GM19372 (cell line): ENCODE measurements at regions not wholly inside any gene's neighbourhood (a gene's known extent, or its start where the extent isn't known, plus 50 kb on each side); places are given as distances from the start of the nearest gene placed in this dataset.
"Not testable (repeated sequence)": the region's sequence is repeated elsewhere in the genome, so short reads cannot be mapped to it uniquely, and the experiment has no call there.

Experiments
- ATAC-seq: cut with Tn5 transposase; IDR thresholded peaks from one replicate; pipeline ENCODE4 v1.9.1; 2021; ENCODE audit warnings: mild to moderate bottlenecking, low read depth, moderate library complexity; ENCODE audit not compliant: unreplicated experiment

DNA sequence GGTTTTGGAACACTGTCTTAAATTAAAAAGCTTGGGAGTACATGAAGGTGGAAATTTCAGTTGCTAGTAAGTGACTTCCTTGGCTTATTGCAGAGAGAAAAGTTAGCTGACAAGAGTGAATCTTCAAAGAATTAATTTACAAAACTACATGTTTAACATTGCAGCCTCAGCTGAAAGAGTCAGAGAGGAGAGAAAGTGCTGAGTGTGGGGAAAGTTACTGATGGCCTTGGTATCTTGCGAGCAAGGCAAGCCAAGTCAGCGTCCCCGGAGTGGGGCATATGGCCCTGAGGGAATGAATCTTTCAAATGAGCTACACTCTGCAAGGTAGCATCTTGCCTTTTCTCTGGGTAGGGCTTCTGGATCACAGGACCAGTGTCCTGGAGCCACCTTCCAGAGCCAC, 131.3 kb downstream of the LPIN1 start:
- ATAC-seq: no peak

DNA sequence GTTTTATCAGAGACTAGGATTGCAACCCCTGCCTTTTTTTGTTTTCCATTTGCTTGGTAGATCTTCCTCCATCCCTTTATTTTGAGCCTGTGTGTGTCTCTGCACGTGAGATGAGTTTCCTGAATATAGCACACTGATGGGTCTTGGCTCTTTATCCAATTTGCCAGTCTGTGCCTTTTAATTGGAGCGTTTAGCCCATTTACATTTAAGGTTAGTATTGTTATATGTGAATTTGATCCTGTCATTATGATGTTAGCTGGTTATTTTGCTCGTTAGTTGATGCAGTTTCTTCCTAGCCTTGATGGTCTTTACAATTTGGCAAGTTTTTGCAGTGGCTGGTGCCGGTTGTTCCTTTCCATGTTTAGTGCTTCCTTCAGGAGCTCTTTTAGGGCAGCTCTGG, 138.8 kb downstream of the LPIN1 start:
- not testable (repeated sequence) for ATAC-seq

DNA sequence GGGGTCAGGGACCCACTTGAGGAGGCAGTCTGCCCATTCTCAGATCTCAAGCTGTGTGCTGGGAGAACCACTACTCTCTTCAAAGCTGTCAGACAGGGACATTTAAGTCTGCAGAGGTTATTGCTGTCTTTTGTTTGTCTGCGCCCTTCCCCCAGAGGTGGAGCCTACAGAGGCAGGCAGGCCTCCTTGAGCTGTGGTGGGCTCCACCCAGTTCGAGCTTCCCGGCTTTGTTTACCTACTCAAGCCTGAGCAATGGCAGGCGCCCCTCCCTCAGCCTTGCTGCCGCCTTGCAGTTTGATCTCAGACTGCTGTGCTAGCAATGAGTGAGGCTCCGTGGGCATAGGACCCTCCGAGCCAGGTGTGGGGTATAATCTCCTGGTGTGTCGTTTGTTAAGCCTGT, 140.5 kb downstream of the LPIN1 start:
- not testable (repeated sequence) for ATAC-seq

DNA sequence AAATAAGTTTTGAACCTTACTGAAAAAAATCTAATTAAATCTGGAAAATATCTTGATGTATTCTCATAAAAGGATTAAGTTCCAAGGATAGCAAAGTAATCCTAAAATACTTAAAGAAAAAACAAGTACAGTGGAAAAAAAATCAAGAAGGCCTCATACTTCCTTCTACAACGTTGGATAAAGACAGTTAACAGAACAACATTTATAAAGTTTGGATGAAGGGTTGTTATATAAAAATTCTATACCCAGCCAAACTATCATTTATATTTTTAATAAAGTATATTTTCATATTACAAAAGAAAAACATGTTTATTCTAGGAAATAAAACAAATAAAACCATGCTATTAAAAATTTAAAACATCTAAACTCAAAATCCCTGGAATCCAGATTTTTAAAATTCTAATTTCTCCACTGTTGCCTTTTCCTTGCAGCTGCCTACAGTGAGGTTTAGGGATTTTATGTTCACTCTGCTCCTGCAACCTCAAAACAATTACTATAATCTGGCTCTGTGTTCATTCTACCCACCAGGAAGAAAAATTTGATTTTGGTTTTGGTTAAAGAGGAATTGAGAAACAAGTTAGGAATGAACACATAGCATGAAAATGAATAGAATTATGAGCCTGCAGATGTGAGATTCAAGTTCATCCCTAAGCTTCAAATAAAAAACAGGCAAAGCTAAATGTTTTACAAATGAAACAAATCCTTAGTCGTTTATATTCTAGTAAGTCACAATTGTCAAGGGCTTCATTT, 142.8 kb downstream of the LPIN1 start:
- no peak for ATAC-seq

DNA sequence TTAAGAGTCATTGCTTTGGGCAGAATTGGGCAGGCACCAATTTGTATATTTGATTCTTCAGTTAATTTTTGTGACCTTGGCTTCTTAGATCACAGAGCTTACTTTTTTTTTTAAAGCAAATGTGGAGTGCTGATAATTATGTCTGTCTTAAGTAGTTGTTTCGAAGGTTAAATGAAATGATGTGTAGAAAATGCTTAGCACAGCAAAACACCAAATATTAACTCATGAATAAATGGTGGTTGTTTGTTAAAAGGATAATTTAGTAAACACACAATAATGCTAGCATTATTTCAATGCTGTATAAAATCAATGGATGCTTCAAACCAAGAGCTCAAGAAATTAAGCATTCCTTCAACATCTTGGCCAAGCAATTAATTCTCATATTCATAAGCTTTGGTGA, 143.4 kb downstream of the LPIN1 start:
- ATAC-seq: no peak

DNA sequence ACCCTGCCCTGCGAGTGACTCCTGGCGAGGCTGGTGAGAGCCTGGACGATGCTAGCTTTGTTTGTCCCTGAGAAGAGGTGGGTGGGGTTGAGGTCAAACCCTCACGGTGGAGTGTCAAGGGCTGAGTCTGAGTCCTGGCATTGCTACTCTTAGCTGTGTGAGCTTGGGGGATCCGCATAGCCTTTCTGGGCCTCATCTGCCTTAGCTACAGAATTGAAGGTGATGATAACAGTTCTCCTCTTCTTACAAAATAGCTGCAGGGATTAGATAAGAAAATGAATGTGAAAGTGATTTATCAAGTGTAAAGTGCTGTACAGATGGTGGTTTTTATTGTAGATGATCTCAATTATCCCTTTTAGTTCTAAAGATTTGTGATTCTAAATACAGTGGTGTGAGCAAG, 144.6 kb downstream of the LPIN1 start:
- ATAC-seq: no peak

DNA sequence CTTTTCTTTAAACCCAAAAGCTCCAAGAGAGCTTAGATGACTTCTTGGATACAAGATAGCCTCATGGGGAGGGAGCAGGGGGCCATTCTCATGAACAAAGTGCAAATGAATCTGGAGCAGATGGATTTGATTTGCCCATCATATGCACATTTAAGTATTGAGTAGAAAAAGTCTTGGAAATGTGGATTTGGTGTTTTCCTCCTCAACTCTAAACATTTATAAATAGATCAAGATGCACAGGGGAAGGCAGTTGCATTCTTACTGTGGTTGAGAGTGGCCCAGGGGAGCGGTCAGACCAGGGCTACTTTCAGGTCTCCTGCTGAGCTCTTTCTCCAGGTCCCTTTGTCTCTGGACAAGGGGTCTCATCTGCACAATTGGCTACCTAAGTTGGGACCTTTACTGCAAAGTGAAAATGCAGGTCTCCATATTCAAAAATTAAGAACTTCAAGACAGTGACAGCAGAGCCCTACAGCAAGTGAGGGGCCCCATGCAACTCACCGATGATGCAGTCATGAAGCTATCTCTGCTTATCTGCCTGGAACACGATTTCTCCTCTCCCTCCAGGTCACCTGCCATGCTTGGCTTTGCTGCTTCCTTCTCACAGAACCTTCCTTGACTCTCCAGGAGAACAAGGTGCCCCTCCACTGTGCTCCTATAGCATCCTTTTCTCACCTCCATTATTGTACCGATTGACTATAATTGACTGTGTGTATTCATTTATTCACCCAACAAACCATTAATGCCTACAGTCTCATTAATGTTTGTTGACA, 145.4 kb downstream of the LPIN1 start:
- no peak for ATAC-seq

DNA sequence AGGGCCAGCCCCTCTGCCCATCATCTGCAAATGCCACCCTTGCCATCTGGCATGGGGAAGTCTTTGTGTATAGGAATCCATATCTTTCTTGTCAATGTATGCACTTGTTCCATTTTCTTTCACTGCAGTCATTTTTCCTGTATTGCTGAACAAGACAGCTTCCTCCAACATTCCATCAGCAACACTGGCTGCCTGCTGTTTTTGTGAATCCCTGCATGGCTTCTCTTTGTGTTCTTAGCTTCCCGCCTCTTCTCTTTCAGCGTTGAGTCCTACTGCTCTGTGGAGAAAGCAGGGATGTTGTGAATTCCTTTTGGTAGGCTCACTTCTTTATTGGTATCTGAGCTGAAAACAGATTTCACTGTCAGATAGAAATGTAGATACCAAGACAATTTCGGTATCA, 150.0 kb downstream of the LPIN1 start:
- ATAC-seq: no peak

DNA sequence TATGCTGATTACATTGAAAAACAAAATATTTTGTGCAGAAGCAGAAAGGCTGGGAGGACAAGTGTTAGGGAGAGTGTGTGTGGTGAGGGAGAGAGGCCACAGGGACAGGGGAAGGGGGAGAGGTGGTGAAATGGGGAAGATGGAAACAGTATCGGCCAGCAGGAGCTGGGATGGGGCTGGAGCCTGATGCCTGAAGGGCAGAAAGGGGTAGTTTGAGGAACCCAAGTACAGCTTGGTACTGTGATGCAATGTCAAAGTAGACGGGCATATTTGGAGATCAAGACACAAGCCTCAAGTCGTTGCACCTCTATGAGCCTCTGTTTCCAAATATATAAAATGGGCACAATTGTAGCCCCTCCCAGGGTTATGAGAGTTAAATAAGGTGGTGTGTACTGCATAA, 152.1 kb downstream of the LPIN1 start:
- ATAC-seq: no peak

DNA sequence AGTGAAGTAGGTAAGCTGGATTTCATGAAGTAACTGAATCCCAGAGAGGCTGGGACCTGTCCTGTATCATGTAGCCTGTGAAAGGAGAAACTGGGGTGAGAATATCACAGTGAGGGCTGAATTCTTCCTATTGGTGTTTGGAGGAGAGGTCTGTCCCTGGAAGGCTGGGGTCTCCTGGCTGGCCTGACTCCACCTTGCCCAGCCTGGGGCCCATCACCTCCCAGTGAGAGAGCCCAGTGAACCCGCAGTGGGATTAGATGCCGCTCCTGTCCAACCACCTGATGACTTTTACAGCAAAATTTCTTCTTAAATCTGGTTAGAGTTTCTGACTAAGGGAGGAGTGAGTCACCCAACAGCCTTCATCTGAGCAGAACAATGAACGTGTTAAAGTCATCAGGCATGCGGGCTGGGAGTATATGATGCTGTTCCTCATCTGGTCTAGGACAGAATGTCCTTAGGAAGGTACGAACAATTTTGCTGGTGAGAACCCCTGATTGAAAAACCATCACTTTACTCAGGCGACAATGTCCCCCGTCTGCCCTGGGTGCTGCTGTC, 152.9 kb downstream of the LPIN1 start:
- ATAC-seq: no peak

DNA sequence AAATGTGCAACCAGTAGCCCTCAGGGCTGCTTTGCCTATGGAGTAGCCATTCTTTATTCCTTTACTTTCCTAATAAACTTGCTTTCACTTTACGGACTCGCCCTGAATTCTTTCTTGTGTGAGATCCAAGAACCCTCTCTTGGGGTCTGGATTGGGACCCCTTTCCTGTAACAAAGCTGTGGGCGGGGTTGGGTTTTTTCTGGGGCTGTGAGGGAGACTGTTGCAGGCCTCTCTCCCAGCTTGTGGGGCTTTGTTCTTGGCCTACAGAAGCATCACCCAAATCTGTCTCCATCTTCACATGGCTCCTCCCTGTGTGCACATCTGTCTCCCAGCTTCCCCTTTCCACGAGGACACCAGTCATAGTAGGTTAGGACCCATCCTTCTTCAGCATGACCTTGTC, 154.5 kb downstream of the LPIN1 start:
- ATAC-seq: not testable (repeated sequence)

DNA sequence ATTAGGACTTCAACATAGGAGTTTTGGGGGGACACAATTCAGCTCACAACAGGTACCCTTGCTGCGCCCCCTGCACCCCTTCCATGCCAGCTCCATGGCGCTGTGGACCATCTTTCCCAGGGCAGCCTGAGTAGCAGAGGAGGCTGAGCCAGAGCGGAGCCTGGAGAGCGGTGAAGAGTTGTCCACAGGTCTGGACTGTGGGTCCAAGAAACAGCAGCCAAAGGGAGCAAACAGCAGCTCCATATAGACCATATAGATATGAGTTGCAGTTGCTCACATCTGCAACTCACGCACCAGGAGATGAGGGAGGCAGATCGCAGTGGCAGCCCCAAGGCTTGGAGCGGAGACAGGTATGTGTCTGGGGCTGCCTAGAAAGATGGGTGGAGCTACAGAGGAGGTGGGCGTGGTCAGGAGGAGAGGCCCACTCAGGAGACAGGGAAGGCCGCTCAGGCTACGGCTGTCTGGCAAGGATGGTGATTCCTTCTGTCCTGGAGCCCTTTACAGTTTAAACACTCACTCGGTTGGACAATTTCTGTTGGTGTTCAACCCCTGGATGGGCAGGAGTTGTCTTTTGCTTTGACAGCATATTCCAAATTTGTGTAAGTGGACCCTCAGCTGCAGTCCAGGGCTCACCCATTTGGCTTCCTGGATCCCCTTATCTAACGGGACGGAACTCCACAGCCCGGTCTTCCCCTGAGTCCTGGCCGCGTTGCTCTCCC, 155.1 kb downstream of the LPIN1 start:
- ATAC-seq: no peak

DNA sequence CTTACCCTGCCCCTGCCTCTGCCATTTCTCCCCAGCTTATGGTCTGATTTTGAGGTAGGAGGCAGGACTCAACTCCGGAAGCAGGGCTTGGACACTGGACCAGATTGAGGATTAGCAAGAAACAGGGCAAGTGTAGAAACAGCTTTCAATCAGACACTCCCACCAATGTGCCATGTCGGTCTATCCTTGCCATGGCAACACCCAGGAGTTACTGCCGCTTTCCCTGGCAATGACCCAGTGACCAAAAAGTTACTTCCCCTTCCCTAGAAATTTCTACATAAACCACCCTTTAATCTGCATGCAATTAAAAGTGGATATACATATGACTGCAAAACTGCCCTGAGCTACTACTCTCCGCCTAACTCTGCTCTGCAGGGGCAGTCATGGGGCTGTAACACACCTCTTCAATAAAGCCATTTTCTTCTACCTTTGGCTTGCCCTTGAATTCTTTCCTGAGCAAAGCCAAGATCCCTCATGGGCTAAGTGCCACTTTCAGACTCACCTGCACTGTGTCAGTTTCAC, 156.7 kb downstream of the LPIN1 start:
- ATAC-seq: no peak

DNA sequence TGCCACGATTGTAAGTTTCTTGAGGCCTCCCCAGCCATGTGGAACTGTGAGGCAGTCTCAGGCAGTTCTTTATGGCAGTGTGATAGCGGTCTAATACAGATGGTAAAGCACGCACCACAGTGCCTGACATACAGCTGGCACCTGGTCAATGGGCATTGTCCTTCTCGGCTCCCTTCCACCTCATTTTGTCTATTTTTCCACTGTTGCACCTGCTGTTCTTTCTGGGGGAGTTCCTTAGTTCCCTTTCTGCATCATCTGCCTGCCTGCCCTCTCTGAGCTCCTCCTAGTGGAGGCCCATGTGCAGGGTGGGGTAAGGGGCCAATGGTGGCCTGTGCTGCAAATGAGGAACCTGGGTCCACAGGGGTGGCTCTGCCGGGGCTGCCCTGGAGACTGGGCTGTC, 157.6 kb downstream of the LPIN1 start:
- no peak for ATAC-seq

DNA sequence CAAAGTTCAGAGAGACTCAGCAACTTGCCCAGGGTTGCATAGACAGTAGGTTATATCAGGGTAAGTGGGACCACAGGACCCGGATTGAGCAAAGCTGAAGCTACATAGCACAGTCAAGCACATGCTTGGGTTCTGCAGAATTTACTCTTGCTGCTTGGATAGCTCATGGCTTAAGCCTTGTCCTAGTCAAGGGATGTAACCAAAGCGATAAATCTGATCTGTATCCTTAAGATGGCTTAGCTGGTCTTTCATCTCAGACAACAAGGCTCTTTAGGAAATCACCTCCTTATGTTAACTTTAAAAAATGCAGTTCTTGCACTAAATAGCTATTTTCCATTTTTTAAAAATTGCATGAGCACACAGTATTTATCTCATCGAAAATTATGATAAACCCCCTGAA, 158.5 kb downstream of the LPIN1 start:
- ATAC-seq: no peak

DNA sequence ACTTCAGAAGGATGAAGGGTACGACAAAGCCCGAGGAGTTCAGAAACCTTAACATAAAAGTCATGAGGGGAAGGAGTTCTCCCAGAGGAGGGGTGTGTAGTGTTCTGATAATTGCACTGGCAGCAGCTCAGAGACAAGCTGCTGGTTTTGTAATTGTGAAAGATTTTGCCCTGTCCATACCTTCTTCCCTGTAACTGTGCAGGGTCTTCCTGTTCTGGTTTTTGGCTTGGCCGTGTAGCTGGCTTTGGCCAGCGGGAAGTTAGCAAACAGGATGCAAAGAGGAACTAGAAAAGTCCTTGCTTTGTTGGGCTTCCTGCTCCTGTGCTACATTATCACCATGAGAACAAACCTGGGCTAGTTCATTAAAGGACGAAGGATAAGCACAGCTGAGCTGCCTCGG, 160.8 kb downstream of the LPIN1 start:
- no peak for ATAC-seq

DNA sequence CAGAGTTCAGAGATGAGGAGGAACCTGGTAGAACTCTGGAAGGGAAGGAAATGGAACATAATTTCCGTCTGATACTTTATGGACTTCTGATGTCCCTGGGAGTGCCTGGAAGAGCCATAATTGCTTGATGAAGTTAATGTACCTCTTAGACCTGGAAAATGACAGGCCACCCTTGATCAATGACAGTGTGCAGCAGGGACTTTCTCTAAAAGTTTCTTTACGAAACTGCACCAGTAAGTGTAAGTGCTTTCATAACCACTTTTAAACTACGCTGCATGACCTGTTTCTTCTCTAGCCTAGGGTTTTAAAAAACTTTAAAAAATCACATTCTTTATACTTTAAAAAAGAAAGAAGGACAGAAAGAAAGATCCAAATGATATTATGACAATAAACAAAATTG, 164.5 kb downstream of the LPIN1 start:
- ATAC-seq: no peak

DNA sequence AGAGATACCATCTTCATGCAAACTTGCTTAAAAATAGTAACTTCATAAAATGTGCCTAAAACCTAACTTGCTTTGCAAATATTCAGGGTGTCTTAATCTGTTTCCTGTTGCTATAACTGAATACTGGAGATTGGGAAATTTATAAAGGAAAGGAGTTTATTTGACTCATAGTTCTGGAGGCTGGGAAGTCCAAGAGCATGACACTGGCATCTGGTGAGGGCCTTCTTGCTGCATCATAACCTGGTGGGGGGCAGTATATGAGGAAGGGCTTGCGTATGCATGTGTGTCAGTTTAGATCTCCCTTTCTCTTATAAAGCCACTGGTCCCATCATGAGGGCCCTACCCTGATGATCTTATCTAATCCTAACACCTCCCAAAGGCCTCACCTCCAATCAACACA, 166.5 kb downstream of the LPIN1 start:
- no peak for ATAC-seq

DNA sequence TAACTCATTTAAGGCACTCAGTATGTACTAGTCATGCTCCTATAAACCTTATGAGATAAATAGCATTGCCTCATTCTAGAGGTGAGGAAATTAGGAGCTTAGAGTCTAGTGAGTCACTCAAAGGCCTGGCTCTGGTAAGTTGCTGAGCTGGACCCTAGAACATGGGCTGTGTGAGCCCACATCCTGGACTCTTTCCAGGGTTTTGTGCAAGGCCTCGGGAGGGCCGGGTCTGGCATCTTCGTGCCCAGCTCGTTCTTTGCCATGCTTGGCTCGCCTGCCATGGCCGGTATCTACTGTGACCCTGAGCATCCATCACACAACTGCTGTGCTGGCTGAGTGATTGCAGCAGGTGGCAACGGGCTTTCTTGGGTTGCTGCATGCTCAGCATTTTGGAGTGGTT, 168.0 kb downstream of the LPIN1 start:
- ATAC-seq: no peak

DNA sequence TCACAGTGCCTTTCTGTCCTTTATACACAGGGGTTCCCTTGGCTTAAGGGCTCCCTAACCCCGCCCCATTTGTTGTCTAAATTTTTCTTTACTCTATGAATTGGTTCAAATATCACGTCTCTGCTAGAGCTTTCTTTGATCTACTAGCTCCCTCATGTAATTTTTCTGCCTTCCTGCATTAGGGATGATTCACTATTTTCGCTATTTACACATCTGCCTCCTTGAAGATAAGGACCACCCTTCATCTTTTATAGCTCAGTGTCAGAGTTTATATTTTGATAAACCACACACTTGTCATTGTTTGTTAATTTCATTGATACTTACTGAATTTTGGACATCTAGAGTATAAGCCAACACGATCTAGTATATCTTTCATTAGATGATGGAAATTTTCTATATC, 169.2 kb downstream of the LPIN1 start:
- ATAC-seq: no peak

DNA sequence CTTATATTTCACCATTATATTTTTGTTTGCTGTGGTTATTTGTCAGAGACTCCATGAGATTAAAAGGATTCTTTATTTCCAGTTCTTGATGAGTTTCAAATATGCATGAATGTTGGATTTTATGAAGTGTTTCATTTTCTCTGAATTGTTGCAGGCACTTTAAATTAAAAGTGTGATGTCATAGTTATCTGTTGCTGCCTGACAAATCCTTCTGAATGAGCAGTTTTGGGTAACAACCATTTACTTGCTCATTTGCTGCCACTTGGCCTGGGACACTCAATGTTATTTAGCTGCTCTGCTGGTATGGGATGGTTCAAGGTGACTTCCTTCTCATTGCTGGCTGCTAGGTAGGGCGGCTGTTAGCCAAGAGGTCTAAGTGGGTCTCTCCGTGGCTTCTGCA, 173.5 kb downstream of the LPIN1 start:
- ATAC-seq: no peak
